Brain pericyte (primary cell): ENCODE measurements at regions not wholly inside any gene's neighbourhood (a gene's known extent, or its start where the extent isn't known, plus 50 kb on each side); places are given as distances from the start of the nearest gene placed in this dataset.

ENCODE experiments used
- DNase-seq: peaks from one replicate; pipeline ENCODE4 v3.0.0-alpha.2; 2012; ENCODE audit warnings: low read depth, low spot score

GRCh38 chr1:199954699-199955098 lies 72.8 kb upstream of the NR5A2 start:
- DNase-seq, result no peak

GRCh38 chr1:199955235-199955634 lies 72.3 kb upstream of the NR5A2 start:
- DNase-seq, result no peak

DNA sequence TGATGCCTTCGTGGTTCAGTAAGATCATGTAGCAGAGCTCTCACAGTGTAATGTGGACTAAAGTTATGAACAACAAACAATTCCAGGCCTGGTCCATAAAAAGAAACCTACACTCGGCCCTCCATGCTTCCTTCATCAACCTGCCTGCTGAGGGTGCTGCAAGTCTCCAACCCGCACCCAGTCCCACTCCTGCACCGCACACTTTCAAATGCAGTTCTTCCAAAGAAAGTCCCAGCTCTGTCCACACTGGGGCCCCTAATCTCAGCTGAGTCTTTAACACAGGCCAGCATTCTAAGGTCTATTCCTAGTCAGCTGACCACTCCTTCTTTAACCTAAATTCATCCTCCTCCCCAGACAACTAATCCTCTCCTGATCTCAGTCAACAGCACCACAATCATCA lies 71.5 kb upstream of the NR5A2 start:
- DNase-seq, result no peak

DNA sequence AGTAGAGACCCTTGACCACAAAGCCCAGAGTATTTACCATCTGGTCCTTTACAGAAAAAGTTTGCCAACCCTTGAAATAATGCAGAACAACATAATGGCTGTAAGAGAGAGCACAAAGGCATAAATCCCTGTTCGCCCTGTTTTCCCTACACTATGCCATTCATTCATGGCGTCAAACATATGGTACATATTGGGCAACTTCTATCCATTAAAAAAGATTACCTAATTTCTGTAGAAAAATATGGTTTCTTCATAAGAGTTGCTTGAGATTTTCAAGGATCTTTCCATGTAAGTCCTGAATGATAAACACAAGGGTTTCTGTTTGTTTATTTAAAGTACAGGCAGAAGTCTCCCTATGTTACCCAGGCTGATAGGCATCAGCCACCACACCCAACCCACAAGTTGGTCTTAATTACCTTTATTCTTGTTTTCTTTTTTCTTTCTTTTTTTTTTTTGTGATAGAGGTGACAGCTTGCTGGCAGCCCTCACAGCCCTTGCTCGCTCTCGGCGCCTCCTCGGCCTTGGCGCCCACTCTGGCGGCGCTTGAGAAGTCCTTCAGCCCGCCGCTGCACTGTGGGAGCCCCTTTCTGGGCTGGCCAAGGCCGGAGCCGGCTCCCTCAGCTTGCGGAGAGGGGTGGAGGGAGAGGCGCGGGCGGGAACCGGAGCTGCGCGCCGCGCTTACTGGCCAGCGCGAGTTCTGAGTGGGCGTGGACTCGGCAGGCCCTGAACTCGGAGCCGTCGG lies 68.3 kb upstream of the NR5A2 start:
- DNase-seq, result no peak

GRCh38 chr1:199959775-199960110 lies 67.8 kb upstream of the NR5A2 start:
- DNase-seq, result no peak

DNA sequence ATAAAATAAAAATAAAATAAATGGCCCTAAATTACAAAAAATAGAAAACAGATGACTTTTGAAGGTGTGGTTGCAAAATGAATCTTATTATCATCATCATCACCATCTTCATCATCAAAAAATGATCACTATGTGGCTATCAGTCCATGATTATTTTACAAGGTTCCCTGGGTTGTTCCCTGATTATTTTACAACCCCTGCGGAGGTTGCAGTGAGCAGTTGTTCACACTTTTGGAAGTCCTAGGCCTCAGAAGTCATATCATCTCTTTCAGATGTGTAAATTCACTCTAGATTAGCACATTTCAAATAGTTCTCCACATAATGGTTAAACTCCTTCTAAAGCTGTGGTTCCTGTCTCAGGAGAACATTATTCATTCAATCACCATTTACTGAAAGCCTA lies 57.4 kb upstream of the NR5A2 start:
- no peak for DNase-seq

DNA sequence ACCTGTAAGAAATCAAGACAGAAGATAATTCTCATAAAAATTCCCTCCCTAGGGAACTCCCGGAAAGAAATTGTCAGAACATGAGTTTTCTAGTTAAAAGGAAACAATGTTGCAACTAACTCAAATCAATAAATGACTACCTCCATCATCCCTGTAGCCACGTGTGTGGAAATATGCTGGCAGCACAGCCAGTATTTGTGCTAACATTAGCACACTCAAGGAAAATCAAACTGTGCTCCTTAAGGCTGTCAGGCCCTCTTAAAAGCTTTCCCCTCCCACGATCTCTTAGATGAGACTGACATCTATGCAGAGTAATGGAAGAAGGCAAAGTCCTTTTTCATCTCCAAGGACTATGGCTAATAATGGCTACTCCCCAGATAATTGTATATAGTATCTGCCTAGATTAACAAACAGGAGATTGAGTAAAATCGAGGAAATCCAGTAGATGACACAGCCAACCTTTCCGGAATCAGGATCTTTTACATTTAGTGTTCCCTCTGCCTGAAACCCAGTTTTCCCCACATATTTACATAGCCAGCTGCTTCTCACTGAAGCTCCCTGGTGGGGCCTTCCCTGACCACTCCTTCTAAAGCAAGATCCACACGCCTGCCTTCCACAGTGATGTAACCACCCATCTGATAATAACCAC lies 50.9 kb upstream of the NR5A2 start:
- DNase-seq, result no peak
